ENCODE measurements at regions not wholly inside any gene's neighbourhood (a gene's known extent, or its start where the extent isn't known, plus 50 kb on each side); places are given as distances from the start of the nearest gene placed in this dataset.
"Not testable (repeated sequence)": the region's sequence is repeated elsewhere in the genome, so short reads cannot be mapped to it uniquely, and the experiment has no call there.

- intact Hi-C loops (cut with micrococcal nuclease) = no loop called here
Observed at GRCh38 chr3:40938591-40938990, 260.7 kb upstream of the CTNNB1 start.

- intact Hi-C loops (cut with micrococcal nuclease) = no loop called here
Observed at GRCh38 chr3:40939030-40939740, 260.1 kb upstream of the CTNNB1 start.

GRCh38 chr3:40939741-40940130 lies 259.6 kb upstream of the CTNNB1 start:
- intact Hi-C loops (cut with micrococcal nuclease) = no loop called here

- intact Hi-C loops (cut with micrococcal nuclease) = no loop called here
Observed at GRCh38 chr3:40940651-40941050, 258.7 kb upstream of the CTNNB1 start.

- intact Hi-C loops (cut with micrococcal nuclease) = not testable (repeated sequence)
Observed at GRCh38 chr3:40947022-40947421, 252.3 kb upstream of the CTNNB1 start.

- intact Hi-C loops (cut with micrococcal nuclease) = not testable (repeated sequence)
Observed at GRCh38 chr3:40949347-40949746, 250.0 kb upstream of the CTNNB1 start.

GRCh38 chr3:40951636-40952035 lies 247.7 kb upstream of the CTNNB1 start:
- intact Hi-C loops (cut with micrococcal nuclease) = no loop called here

- intact Hi-C loops (cut with micrococcal nuclease) = no loop called here
Observed at GRCh38 chr3:40961104-40961857, 238.0 kb upstream of the CTNNB1 start.

GRCh38 chr3:40962721-40963120 lies 236.6 kb upstream of the CTNNB1 start:
- intact Hi-C loops (cut with micrococcal nuclease) = no loop called here

- intact Hi-C loops (cut with micrococcal nuclease) = no loop called here
Observed at GRCh38 chr3:40968666-40969065, 230.6 kb upstream of the CTNNB1 start.

GRCh38 chr3:40969341-40969740 lies 230.0 kb upstream of the CTNNB1 start:
- intact Hi-C loops (cut with micrococcal nuclease) = no loop called here

- intact Hi-C loops (cut with micrococcal nuclease) = loop anchor here (5.0 to 10.0 kb wide), 3 partner anchors 232 to 455 kb away; no protein-coding TSS in a partner anchor
Observed at GRCh38 chr3:40969756-40970466, 229.4 kb upstream of the CTNNB1 start.

- intact Hi-C loops (cut with micrococcal nuclease) = loop anchor here (5.0 to 10.0 kb wide), 3 partner anchors 231 to 453 kb away; no protein-coding TSS in a partner anchor
Observed at GRCh38 chr3:40971191-40972168, 227.8 kb upstream of the CTNNB1 start.

GRCh38 chr3:40972350-40972749 lies 227.0 kb upstream of the CTNNB1 start:
- intact Hi-C loops (cut with micrococcal nuclease) = loop anchor here (5.0 to 10.0 kb wide), 3 partner anchors 230 to 452 kb away; no protein-coding TSS in a partner anchor

GRCh38 chr3:40973141-40973540 lies 226.2 kb upstream of the CTNNB1 start:
- intact Hi-C loops (cut with micrococcal nuclease) = loop anchor here (5.0 to 10.0 kb wide), 3 partner anchors 229 to 452 kb away; no protein-coding TSS in a partner anchor

- intact Hi-C loops (cut with micrococcal nuclease) = loop anchor here (10.0 kb wide), 2 partner anchors 391 to 449 kb away; no protein-coding TSS in a partner anchor
Observed at GRCh38 chr3:40975711-40976121, 223.6 kb upstream of the CTNNB1 start.

- intact Hi-C loops (cut with micrococcal nuclease) = loop anchor here (10.0 kb wide), 2 partner anchors 391 to 449 kb away; no protein-coding TSS in a partner anchor
Observed at GRCh38 chr3:40976241-40976640, 223.1 kb upstream of the CTNNB1 start.

- intact Hi-C loops (cut with micrococcal nuclease) = loop anchor here (10.0 kb wide), 2 partner anchors 394 to 446 kb away; no protein-coding TSS in a partner anchor
Observed at GRCh38 chr3:40978442-40978841, 220.9 kb upstream of the CTNNB1 start.

- intact Hi-C loops (cut with micrococcal nuclease) = loop anchor here (10.0 kb wide), 2 partner anchors 395 to 445 kb away; no protein-coding TSS in a partner anchor
Observed at GRCh38 chr3:40979962-40980361, 219.3 kb upstream of the CTNNB1 start.

- intact Hi-C loops (cut with micrococcal nuclease) = no loop called here
Observed at GRCh38 chr3:40980467-40980866, 218.8 kb upstream of the CTNNB1 start.
